ENCODE measurements at regions not wholly inside any gene's neighbourhood (a gene's known extent, or its start where the extent isn't known, plus 50 kb on each side); places are given as distances from the start of the nearest gene placed in this dataset.

DNA sequence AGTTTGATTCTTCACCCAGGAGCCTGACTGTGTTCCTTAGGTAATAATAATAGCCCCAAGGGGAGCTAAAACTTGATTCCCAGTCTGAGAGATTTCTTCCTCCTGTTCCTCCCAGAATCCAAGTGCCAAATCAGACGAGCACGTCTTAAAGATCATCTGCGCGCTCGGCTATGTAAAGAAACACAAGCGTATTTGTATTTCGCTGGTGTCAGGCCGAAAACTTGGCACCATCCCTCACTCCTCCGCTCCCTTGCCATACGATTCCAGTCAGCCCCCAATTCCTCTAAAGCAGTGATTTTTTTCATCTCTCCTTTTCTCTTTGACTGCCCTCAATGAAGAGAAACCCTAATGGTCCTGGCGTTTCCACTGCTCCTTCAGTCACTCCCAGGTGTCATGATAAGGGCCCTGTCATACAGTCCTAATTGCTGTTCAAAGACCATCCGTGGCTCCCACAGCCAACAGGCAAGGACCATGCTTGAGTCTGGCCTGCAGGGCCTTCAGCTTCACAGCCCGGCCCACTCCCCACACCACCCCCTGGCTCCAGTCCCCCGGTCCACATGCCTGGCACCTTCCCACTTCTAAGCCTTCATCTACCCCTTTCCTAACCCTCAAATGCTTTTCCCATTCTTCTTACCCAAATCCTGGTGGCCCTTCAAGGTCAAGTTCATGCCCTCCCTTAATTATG lies 130.8 kb upstream of the ID2 start:
- TF ChIP-seq ZBTB20 (tag by site-specific recombination; IDR thresholded peaks at IDR 0.05): no peak
- no peak for TF ChIP-seq ZNF792 (tag by site-specific recombination; IDR thresholded peaks at IDR 0.05)
- TF ChIP-seq, protein P1, sequence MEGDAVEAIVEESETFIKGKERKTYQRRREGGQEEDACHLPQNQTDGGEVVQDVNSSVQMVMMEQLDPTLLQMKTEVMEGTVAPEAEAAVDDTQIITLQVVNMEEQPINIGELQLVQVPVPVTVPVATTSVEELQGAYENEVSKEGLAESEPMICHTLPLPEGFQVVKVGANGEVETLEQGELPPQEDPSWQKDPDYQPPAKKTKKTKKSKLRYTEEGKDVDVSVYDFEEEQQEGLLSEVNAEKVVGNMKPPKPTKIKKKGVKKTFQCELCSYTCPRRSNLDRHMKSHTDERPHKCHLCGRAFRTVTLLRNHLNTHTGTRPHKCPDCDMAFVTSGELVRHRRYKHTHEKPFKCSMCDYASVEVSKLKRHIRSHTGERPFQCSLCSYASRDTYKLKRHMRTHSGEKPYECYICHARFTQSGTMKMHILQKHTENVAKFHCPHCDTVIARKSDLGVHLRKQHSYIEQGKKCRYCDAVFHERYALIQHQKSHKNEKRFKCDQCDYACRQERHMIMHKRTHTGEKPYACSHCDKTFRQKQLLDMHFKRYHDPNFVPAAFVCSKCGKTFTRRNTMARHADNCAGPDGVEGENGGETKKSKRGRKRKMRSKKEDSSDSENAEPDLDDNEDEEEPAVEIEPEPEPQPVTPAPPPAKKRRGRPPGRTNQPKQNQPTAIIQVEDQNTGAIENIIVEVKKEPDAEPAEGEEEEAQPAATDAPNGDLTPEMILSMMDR (tag by site-specific recombination; IDR thresholded peaks at IDR 0.05): no peak
- TF ChIP-seq, protein P2, sequence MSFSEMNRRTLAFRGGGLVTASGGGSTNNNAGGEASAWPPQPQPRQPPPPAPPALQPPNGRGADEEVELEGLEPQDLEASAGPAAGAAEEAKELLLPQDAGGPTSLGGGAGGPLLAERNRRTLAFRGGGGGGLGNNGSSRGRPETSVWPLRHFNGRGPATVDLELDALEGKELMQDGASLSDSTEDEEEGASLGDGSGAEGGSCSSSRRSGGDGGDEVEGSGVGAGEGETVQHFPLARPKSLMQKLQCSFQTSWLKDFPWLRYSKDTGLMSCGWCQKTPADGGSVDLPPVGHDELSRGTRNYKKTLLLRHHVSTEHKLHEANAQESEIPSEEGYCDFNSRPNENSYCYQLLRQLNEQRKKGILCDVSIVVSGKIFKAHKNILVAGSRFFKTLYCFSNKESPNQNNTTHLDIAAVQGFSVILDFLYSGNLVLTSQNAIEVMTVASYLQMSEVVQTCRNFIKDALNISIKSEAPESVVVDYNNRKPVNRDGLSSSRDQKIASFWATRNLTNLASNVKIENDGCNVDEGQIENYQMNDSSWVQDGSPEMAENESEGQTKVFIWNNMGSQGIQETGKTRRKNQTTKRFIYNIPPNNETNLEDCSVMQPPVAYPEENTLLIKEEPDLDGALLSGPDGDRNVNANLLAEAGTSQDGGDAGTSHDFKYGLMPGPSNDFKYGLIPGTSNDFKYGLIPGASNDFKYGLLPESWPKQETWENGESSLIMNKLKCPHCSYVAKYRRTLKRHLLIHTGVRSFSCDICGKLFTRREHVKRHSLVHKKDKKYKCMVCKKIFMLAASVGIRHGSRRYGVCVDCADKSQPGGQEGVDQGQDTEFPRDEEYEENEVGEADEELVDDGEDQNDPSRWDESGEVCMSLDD (tag by site-specific recombination; IDR thresholded peaks at IDR 0.05): no peak
